Heart left ventricle (tissue), 16 donors: ENCODE measurements at regions not wholly inside any gene's neighbourhood (a gene's known extent, or its start where the extent isn't known, plus 50 kb on each side); places are given as distances from the start of the nearest gene placed in this dataset.

Experiments
- ATAC-seq, 4 donors: fragments of 200-7000 bp; cut with Tn5 transposase; one replicate each; pipeline ENCODE4 v1.9.1; 2020 to 2022; ENCODE audit warnings: moderate library complexity in 4 of 4, mild to moderate bottlenecking in 3 of 4, moderate number of reproducible peaks in 1 of 4
- DNase-seq, 5 donors: peaks; one replicate each; pipeline ENCODE4 v3.0.0-alpha.2; 2020
- H3K27ac ChIP-seq, 12 donors: fragments of 200-600 bp; sonication (generic) in 4 of 12; one replicate each; pipeline versions ENCODE4 v1.5.0 to v1.8.0; 2016 to 2022; ENCODE audit warnings: mild to moderate bottlenecking in 2 of 12
- H3K27me3 ChIP-seq, 9 donors: fragments of 200-600 bp; sonication (generic) in 2 of 9; one replicate each; pipeline versions ENCODE4 v1.5.1 to v1.8.0; 2016 to 2022; ENCODE audit warnings: mild to moderate bottlenecking in 3 of 9
- H3K36me3 ChIP-seq, 9 donors: fragments of 200-600 bp; sonication (generic) in 2 of 9; one replicate each; pipeline versions ENCODE4 v1.5.0 to v1.8.0; 2018 to 2022; ENCODE audit warnings: mild to moderate bottlenecking in 2 of 9
- H3K4me1 ChIP-seq, 12 donors: fragments of 200-600 bp; sonication (generic) in 4 of 12; one replicate each; pipeline versions ENCODE4 v1.5.0 to v1.8.0; 2016 to 2022; ENCODE audit warnings: mild to moderate bottlenecking in 3 of 12
- H3K4me3 ChIP-seq, 12 donors: fragments of 200-600 bp; sonication (generic) in 4 of 12; one replicate each; pipeline versions ENCODE4 v1.5.0 to v1.8.0; 2017 to 2022; ENCODE audit warnings: mild to moderate bottlenecking in 9 of 12, moderate library complexity in 4 of 12
- H3K9me3 ChIP-seq, 12 donors: fragments of 200-600 bp; sonication (generic) in 4 of 12; one replicate each; pipeline versions ENCODE4 v1.5.0 to v1.8.0; 2016 to 2022; ENCODE audit warnings: mild to moderate bottlenecking in 1 of 12
- CTCF ChIP-seq, 12 donors: fragments of 200-600 bp; sonication (generic) in 4 of 12; IDR thresholded peaks; one replicate each; pipeline versions ENCODE4 v1.5.0 to v1.8.0; 2018 to 2022; ENCODE audit warnings: antibody characterized with exemption in 12 of 12, mild to moderate bottlenecking in 5 of 12
- POLR2A ChIP-seq, 2 donors: fragments of 450-650 bp; IDR thresholded peaks; one replicate each; pipeline ENCODE4 v1.6.1; 2017; ENCODE audit warnings: antibody characterized with exemption in 2 of 2, mild to moderate bottlenecking in 2 of 2, moderate library complexity in 2 of 2
- WGBS, 4 donors: extraction: QIAGEN DNeasy Blood & Tissue Kit in 2 of 4; methylation state at CpG; one replicate each; pipeline versions ENCODE4 v1.1.5 to v1.1.7; 2013 to 2018; 5-methylcytosine and 5-hydroxymethylcytosine counted together
- intact Hi-C, 10 donors: fragments of 100-400 bp; cut with DNase I; formaldehyde crosslinking; loops; one replicate each; pipeline versions ENCODE4 v1.11.1 to v1.14.2; 2022
- donor health status: ischemic (EF 13 %, LVEDD 7.1; RV severe dilation, severe dysfunction).
- donor health status: healthy with polysubstance abuse.
- donor health status: DM: no; HTN: yes; CAD: no.
- donor health status: DM: no; HTN: no; CAD: no.
- donor health status: ischemic (EF 25% LVEDD 6.9; RV normal size, moderate dysfunction).
- donor health status: ischemic (EF 25% LVEDD 5.7; RV mildly dilated, moderate dysfunction).
- donor health status: healthy.
- donor health status: DM: yes; HTN: yes; CAD: no.
- donor health status: ischemic (EF 35%, LVEDD 5.7; RV mildly dilated, moderate dysfunction).
- donor health status: nonischemic (EF 11% LVEDD 7.7; RV severe dilation, severe dysfunction).
- donor health status: DM: yes; HTN: yes; CAD: no.
- donor health status: PGD.
- donor health status: ischemic (EF 29% LVEDD 5.4; RV normal size, mild dysfunction).
- donor health status: nonischemic (EF 23%, LVEDD 6.1; RV moderate dilation, normal function).

DNA sequence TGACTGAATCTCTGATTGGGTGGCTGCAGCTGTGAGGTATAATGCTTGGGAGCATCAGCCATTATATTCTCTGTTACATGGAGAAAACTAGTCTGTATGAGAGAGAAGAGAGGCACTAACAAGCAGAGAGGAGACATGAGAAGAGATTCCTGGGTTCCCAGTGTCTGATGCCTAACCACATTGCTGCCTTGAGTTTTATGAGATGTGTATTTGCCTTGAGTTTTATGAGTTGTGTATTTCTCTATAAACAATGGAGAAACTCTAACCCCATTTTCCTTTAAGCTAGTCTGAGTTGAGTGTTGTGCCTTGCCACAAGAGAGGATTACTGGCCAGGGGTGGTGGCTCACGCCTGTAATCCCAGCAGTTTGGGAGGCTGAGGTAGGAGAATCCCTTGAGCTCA lies 208.1 kb downstream of the BCOR start:
- H3K27me3 ChIP-seq = peaks cover 0 to 5% (median 0%) of the 10 kb centered on the region in 9 donors
- DNase-seq (no peak), ATAC-seq (no peak)
- H3K4me3 ChIP-seq = no peak overlapping the region
- intact Hi-C loops = loop anchor here in 5 of 10 donors (10.0 kb wide), 5 partner anchors 55 to 275 kb away; partner anchors contain the start of gene BCOR (in 1 of the 5)
- H3K9me3 ChIP-seq = no peaks in the 10 kb centered on the region
- TF ChIP-seq POLR2A (IDR thresholded peaks at IDR 0.05) = no peak
- TF ChIP-seq CTCF (IDR thresholded peaks at IDR 0.05) = no peak
- peak overlapping the region in 2 of 12 donors; percentile 61 to 64 for H3K27ac ChIP-seq
- peaks cover 0 to 15% (median 0%) of the 10 kb centered on the region in 12 donors for H3K4me1 ChIP-seq
- H3K36me3 ChIP-seq = no peaks in the 10 kb centered on the region
- WGBS, 4 donors = 58 to 100% (median 97%) methylated on average over 1 of the region's 1 CpG

- H3K4me1 ChIP-seq = peaks cover 0 to 24% (median 7%) of the 10 kb centered on the region in 12 donors
- no peak overlapping the region for H3K4me3 ChIP-seq
- peaks cover 0 to 5% (median 0%) of the 10 kb centered on the region in 9 donors for H3K27me3 ChIP-seq
- ATAC-seq (peak; percentile 83 to 92 (median 86)), DNase-seq (peak in 4 of 5 donors; percentile 20 to 68 (median 46))
- no peaks in the 10 kb centered on the region for H3K9me3 ChIP-seq
- WGBS, 4 donors = 48 to 60% (median 52%) methylated on average over 8 of the region's 8 CpGs
- H3K36me3 ChIP-seq = no peaks in the 10 kb centered on the region
- H3K27ac ChIP-seq = peak overlapping the region in 6 of 12 donors; percentile 24 to 71 (median 64)
- intact Hi-C loops = loop anchor here in 5 of 10 donors (10.0 kb wide), 5 partner anchors 56 to 274 kb away; partner anchors contain the start of gene BCOR (in 1 of the 5)
- TF ChIP-seq CTCF (IDR thresholded peaks at IDR 0.05) = no peak
- TF ChIP-seq POLR2A (IDR thresholded peaks at IDR 0.05) = no peak
Observed at GRCh38 chrX:39890807-39891206, 207.0 kb downstream of the BCOR start.

GRCh38 chrX:39891781-39892180 lies 206.0 kb downstream of the BCOR start:
- peaks cover 0 to 25% (median 7%) of the 10 kb centered on the region in 12 donors for H3K4me1 ChIP-seq
- intact Hi-C loops = loop anchor here in 5 of 10 donors (10.0 kb wide), 5 partner anchors 57 to 273 kb away; partner anchors contain the start of gene BCOR (in 1 of the 5)

More at GRCh38 chrX:39891781-39892180, 206.0 kb downstream of the BCOR start:
- TF ChIP-seq POLR2A (IDR thresholded peaks at IDR 0.05) = no peak
- TF ChIP-seq CTCF (IDR thresholded peaks at IDR 0.05) = no peak
- 66 to 80% (median 77%) methylated on average over 3 of the region's 3 CpGs for WGBS, 4 donors
- ATAC-seq (no peak), DNase-seq (no peak)
- no peaks in the 10 kb centered on the region for H3K36me3 ChIP-seq
- no peak overlapping the region for H3K27ac ChIP-seq
- H3K27me3 ChIP-seq = peaks cover 0 to 5% (median 0%) of the 10 kb centered on the region in 9 donors
- H3K4me3 ChIP-seq = no peak overlapping the region
- H3K9me3 ChIP-seq = no peaks in the 10 kb centered on the region
